ENCODE measurements at regions not wholly inside any gene's neighbourhood (a gene's known extent, or its start where the extent isn't known, plus 50 kb on each side); places are given as distances from the start of the nearest gene placed in this dataset.

- intact Hi-C loops (cut with DNase I) = no loop called here
- no peak for DNase-seq
- H3K27ac ChIP-seq = no peak overlapping the region
- TF ChIP-seq POLR2A (IDR thresholded peaks at IDR 0.05) = no peak
- no peak for TF ChIP-seq CTCF (IDR thresholded peaks at IDR 0.05)
- no peaks in the 10 kb centered on the region for H3K27me3 ChIP-seq
- H3K9me3 ChIP-seq = no peaks in the 10 kb centered on the region
- peaks cover 16 to 26% of the 10 kb centered on the region in 2 donors for H3K4me1 ChIP-seq
- no peak overlapping the region for H3K4me3 ChIP-seq (replicated peaks in 1 of 3)
- H3K36me3 ChIP-seq = no peaks in the 10 kb centered on the region
These were observed 145.9 kb upstream of the BMP4 start for GRCh38 chr14:54102530-54102929.

GRCh38 chr14:54104601-54105145 is 148.0 kb upstream of the BMP4 start:
- H3K4me3 ChIP-seq (replicated peaks in 1 of 3) = no peak overlapping the region
- H3K4me1 ChIP-seq = peaks cover 30 to 44% of the 10 kb centered on the region in 2 donors
- peak overlapping the region in 2 of 3 donors; percentile 50 to 62 for H3K27ac ChIP-seq
- H3K36me3 ChIP-seq = no peaks in the 10 kb centered on the region
- H3K27me3 ChIP-seq = no peaks in the 10 kb centered on the region
- intact Hi-C loops (cut with DNase I) = no loop called here
- no peak for DNase-seq
- TF ChIP-seq CTCF (IDR thresholded peaks at IDR 0.05) = no peak
- 58 to 65% methylated on average over 3 of the region's 3 CpGs for WGBS, 2 donors
- no peaks in the 10 kb centered on the region for H3K9me3 ChIP-seq

DNA sequence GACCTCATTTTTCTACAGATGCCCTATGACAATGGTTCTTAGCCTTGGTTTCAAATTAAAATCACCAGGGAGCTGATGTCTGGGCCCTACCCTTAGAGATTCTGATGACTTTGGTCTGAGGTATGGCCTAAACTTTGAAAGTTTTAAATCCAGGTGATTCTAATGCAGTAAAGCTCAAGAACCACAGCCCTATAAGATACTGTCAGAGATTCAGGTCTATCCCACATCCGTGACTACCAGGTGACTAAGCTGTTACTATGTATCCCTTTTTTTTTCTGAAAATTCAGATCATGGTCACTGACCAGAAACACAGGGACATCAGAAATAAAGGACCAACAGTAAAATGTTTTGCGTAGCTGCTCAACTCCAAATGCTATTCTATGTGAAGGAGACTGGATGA is 148.8 kb upstream of the BMP4 start:
- no peaks in the 10 kb centered on the region for H3K36me3 ChIP-seq
- no peak overlapping the region for H3K4me3 ChIP-seq (replicated peaks in 1 of 3)
- intact Hi-C loops (cut with DNase I) = no loop called here
- TF ChIP-seq POLR2A (IDR thresholded peaks at IDR 0.05) (no peak), CTCF (IDR thresholded peaks at IDR 0.05) (no peak)
- H3K9me3 ChIP-seq = no peaks in the 10 kb centered on the region
- no peaks in the 10 kb centered on the region for H3K27me3 ChIP-seq
- H3K4me1 ChIP-seq = peaks cover 30 to 44% of the 10 kb centered on the region in 2 donors
- DNase-seq = no peak
- 94 to 100% methylated on average over 2 of the region's 2 CpGs for WGBS, 2 donors
- peak overlapping the region; percentile 50 to 91 (median 62) for H3K27ac ChIP-seq

GRCh38 chr14:54105898-54106297 is 149.3 kb upstream of the BMP4 start:
- Histone ChIP-seq H3K4me3 (replicated peaks in 1 of 3) (no peak overlapping the region), H3K4me1 (peaks cover 30 to 44% of the 10 kb centered on the region in 2 donors), H3K27me3 (no peaks in the 10 kb centered on the region), H3K27ac (peak overlapping the region; percentile 62 to 91 (median 84)), H3K9me3 (no peaks in the 10 kb centered on the region), H3K36me3 (no peaks in the 10 kb centered on the region)
- WGBS, 2 donors = 34 to 61% methylated on average over 2 of the region's 2 CpGs
- intact Hi-C loops (cut with DNase I) = no loop called here
- TF ChIP-seq POLR2A (IDR thresholded peaks at IDR 0.05) = no peak
- no peak for TF ChIP-seq CTCF (IDR thresholded peaks at IDR 0.05)
- DNase-seq = peak; percentile 63 to 83

DNA sequence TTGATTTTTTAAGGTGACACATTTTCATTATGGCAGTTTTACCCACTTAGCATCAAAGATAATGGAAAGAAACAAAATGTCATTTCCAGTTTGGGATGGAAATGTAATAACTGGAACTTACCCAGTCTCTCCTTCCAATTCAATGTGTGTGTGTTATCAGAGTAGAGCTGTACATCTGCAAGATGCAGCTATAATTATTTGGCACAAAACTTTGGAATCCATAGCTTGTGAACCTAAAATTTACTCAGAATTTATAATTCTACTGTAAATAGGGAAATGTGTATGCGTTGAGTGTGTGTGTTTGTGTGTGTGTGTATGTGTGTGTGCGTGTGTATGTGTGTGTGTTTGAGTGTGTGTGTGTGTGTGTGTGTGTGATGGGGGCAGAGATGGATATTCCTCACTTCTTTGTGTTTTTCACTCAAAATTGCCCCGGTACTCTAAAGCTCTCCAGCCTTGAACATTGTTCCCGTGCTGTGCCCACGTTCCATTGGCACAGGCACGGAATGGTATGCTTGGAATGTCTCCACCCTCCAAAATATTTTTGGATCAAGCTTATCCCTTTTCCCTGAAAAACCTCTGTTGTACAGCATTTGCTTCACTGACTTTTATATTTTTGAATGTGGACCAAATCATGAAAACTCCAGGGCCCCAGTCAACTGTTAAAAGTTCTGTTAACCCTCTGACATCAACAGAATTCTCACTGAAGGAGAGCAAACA is 150.2 kb upstream of the BMP4 start:
- TF ChIP-seq POLR2A (IDR thresholded peaks at IDR 0.05) (no peak), CTCF (IDR thresholded peaks at IDR 0.05) (no peak)
- WGBS, 2 donors = 31 to 45% methylated on average over 6 of the region's 6 CpGs
- Histone ChIP-seq H3K27me3 (no peaks in the 10 kb centered on the region), H3K4me3 (replicated peaks in 1 of 3) (no peak overlapping the region), H3K9me3 (no peaks in the 10 kb centered on the region), H3K27ac (peak overlapping the region; percentile 62 to 91 (median 84)), H3K36me3 (no peaks in the 10 kb centered on the region), H3K4me1 (peaks cover 30 to 44% of the 10 kb centered on the region in 2 donors)
- DNase-seq = peak; percentile 66 to 81
- intact Hi-C loops (cut with DNase I) = no loop called here
